ENCODE measurements at regions not wholly inside any gene's neighbourhood (a gene's known extent, or its start where the extent isn't known, plus 50 kb on each side); places are given as distances from the start of the nearest gene placed in this dataset.

GRCh38 chr4:135670548-135670947, 1469.0 kb upstream of the PABPC4L start:
- Histone ChIP-seq H3K36me3 (ENCODE audit: control insufficient read depth, insufficient read depth, low read length) (no peaks in the 10 kb centered on the region), H3K9me3 (ENCODE audit: control insufficient read depth, low read depth, low read length) (no peaks in the 10 kb centered on the region), H3K4me1 (ENCODE audit: control insufficient read depth, insufficient read depth, low read length) (no peaks in the 10 kb centered on the region), H3K27ac (ENCODE audit: low read length) (no peak overlapping the region), H3K27me3 (ENCODE audit: control insufficient read depth, insufficient read depth, low read length) (no peaks in the 10 kb centered on the region), H3K4me3 (ENCODE audit: low read length) (no peak overlapping the region)
- no peak for DNase-seq
